K562 (cell line): ENCODE measurements at regions not wholly inside any gene's neighbourhood (a gene's known extent, or its start where the extent isn't known, plus 50 kb on each side); places are given as distances from the start of the nearest gene placed in this dataset.

ENCODE experiments used
- ATAC-seq: fragments of 200-7000 bp; cut with Tn5 transposase; 3 replicates; pipeline ENCODE4 v1.9.1; 2020; ENCODE audit warnings: moderate library complexity
- BruUV-seq: library from RNA; stranded (reverse); fragments of 400-500 nt; replicated peaks from 2 replicates; lab custom pipeline; 2021; lab: Mats Ljungman, UMichigan
- CTCF ChIA-PET: fragments of 300-600 bp; formaldehyde crosslinking; extraction: SDS; loops from one replicate; lab custom pipeline; 2021; ENCODE audit warnings: low intra/inter-chr PET ratio; lab: Yijun Ruan, JAX
- POLR2A ChIA-PET: fragments of 300-600, 350-650 bp; sonication (Branson Sonifier 250); formaldehyde crosslinking; extraction: SDS; loops from one replicate; lab custom pipeline; 2021; ENCODE audit warnings: antibody characterized with exemption, inconsistent platforms; lab: Yijun Ruan, JAX
- DNase-seq, 4 experiments: peaks; one replicate each; pipeline versions ENCODE4 v3.0.0 to v3.0.0-alpha.2; 2011 to 2018; ENCODE audit warnings: low spot score in 3 of 4, mixed read lengths in 3 of 4; ENCODE audit errors: extremely low read depth in 1 of 4
- FAIRE-seq: peaks from 2 replicates; lab custom pipeline; 2011; peaks lifted over from hg19 to GRCh38; lab: Jason Lieb, UNC
- H2AFZ ChIP-seq: 2 replicates; pipeline ENCODE4 v1.6.0; 2011; ENCODE audit warnings: low read depth, low read length, control low read depth, inconsistent platforms
- H3K27ac ChIP-seq: fragments of 200-600 bp; 3 replicates; pipeline ENCODE4 v1.8.0; 2011; ENCODE audit warnings: low read depth, mild to moderate bottlenecking, control low read depth, inconsistent platforms, low read length, moderate library complexity, mixed read lengths; ENCODE audit errors: extremely low read depth
- H3K27me3 ChIP-seq, 2 experiments: fragments of 300-600 bp in 1 of 2; 2 replicates in 1 of 2; 3 replicates in 1 of 2; pipeline versions ENCODE4 v1.6.0 to v1.8.0; 2011; ENCODE audit warnings: inconsistent platforms in 2 of 2, low read length in 2 of 2, mild to moderate bottlenecking in 1 of 2, mixed read lengths in 1 of 2, moderate library complexity in 1 of 2; ENCODE audit not compliant: control insufficient read depth in 2 of 2, insufficient read depth in 2 of 2
- H3K36me3 ChIP-seq: fragments of 300-600 bp; 3 replicates; pipeline ENCODE4 v1.8.0; 2011; ENCODE audit warnings: mild to moderate bottlenecking, low read length, inconsistent platforms; ENCODE audit not compliant: control insufficient read depth, insufficient read depth
- H3K4me1 ChIP-seq, 2 experiments: fragments of 200-600 bp in 1 of 2; replicated peaks in 1 of 2; 2 replicates in 1 of 2; 3 replicates in 1 of 2; pipeline versions ENCODE4 v1.5.1 to v1.8.0; 2011; ENCODE audit warnings: inconsistent platforms in 2 of 2, low read length in 2 of 2, mild to moderate bottlenecking in 1 of 2, mixed read lengths in 1 of 2, moderate library complexity in 1 of 2; ENCODE audit not compliant: control insufficient read depth in 2 of 2, insufficient read depth in 2 of 2
- H3K4me2 ChIP-seq: 2 replicates; pipeline ENCODE4 v1.6.1; 2011; ENCODE audit warnings: low read length, control low read depth, inconsistent platforms, mixed read lengths; ENCODE audit not compliant: insufficient read depth
- H3K4me3 ChIP-seq: fragments of 200-600 bp; sonication (generic), shearing (Covaris generic); 2 replicates; pipeline ENCODE4 v1.5.1; 2016; ENCODE audit warnings: control low read depth, inconsistent platforms
- H3K79me2 ChIP-seq: fragments of 200-600 bp; 3 replicates; pipeline ENCODE4 v1.8.0; 2011; ENCODE audit warnings: low read length, inconsistent platforms; ENCODE audit not compliant: control insufficient read depth, insufficient read depth
- H3K9ac ChIP-seq, 2 experiments: 2 replicates each; pipeline versions ENCODE4 v1.6.0 to v1.6.1; 2011; ENCODE audit warnings: low read depth in 2 of 2, low read length in 2 of 2, control low read depth in 1 of 2, inconsistent platforms in 1 of 2, mild to moderate bottlenecking in 1 of 2, mixed read lengths in 1 of 2; ENCODE audit not compliant: insufficient read depth in 1 of 2
- H3K9me1 ChIP-seq: one replicate; pipeline ENCODE4 v1.6.0; 2011; ENCODE audit warnings: inconsistent platforms, mild to moderate bottlenecking, low read length, moderate library complexity; ENCODE audit not compliant: control insufficient read depth, insufficient read depth
- H3K9me3 ChIP-seq: replicated peaks from 2 replicates; pipeline ENCODE4 v1.5.1; 2011; ENCODE audit warnings: low read depth, low read length, inconsistent platforms; ENCODE audit not compliant: control insufficient read depth, insufficient read depth
- H4K20me1 ChIP-seq: replicated peaks from 2 replicates; pipeline ENCODE4 v1.6.1; 2011; ENCODE audit warnings: low read length, inconsistent platforms, mixed read lengths; ENCODE audit not compliant: control insufficient read depth, insufficient read depth
- CBX3 ChIP-seq, 2 experiments: IDR thresholded peaks; 1 replicate in 1 of 2; 2 replicates in 1 of 2; pipeline ENCODE4 v1.6.1; 2012; ENCODE audit warnings: inconsistent platforms in 2 of 2, low read length in 2 of 2, borderline replicate concordance in 1 of 2, control low read depth in 1 of 2
- DPF2 ChIP-seq: fragments of 450-650 bp; IDR thresholded peaks from 2 replicates; pipeline ENCODE4 v1.6.1; 2016
- ETV6 ChIP-seq, 3 experiments: fragments of 150-350 bp in 1 of 3; sonication (generic) in 1 of 3; formaldehyde crosslinking in 1 of 3; IDR thresholded peaks; 2 replicates each; pipeline versions ENCODE4 v1.6.1 to v1.8.0; 2014 to 2022; ENCODE audit warnings: borderline replicate concordance in 2 of 3, low read depth in 2 of 3, antibody characterized with exemption in 1 of 3, low read length in 1 of 3, mild to moderate bottlenecking in 1 of 3, missing genetic modification reagents in 1 of 3
- ZFX ChIP-seq: sonication (generic); formaldehyde crosslinking; IDR thresholded peaks from 2 replicates; pipeline ENCODE4 v1.8.0; 2022; ENCODE audit warnings: mild to moderate bottlenecking, missing genetic modification reagents, moderate library complexity
- ZNF3 ChIP-seq: fragments of 250-450 bp; sonication (Bioruptor Pico); IDR thresholded peaks from 2 replicates; pipeline ENCODE4 v1.5.0; 2021; ENCODE audit warnings: mild to moderate bottlenecking, moderate library complexity
- WGBS: fragments of 100-300 bp; shearing (Covaris generic); methylation state at CpG from one replicate; pipeline ENCODE4 v1.1.6; 2016; ENCODE audit warnings: low coverage, mixed read lengths; ENCODE audit not compliant: insufficient coverage; ENCODE audit errors: missing lambda C conversion rate; 5-methylcytosine and 5-hydroxymethylcytosine counted together
- in situ Hi-C: fragments of 300-500 bp; cut with MboI; formaldehyde crosslinking; loops from 4 replicates; pipeline ENCODE4 v1.15.0; 2018; ENCODE audit warnings: inconsistent platforms, mixed read lengths
- intact Hi-C: fragments of 100-400 bp; cut with micrococcal nuclease; formaldehyde crosslinking; loops from 2 replicates; pipeline ENCODE4 v1.14.2; 2022
- TF ChIP-seq, protein P1 (sequence below): sonication (generic); formaldehyde crosslinking; IDR thresholded peaks from 2 replicates; pipeline ENCODE4 v1.8.0; 2023; ENCODE audit warnings: mild to moderate bottlenecking, missing genetic modification reagents

- CTCF ChIA-PET = no interaction called here
These were observed 51.8 kb upstream of the SLC16A1 start for GRCh38 chr1:113007706-113008364.

More at GRCh38 chr1:113007706-113008364, 51.8 kb upstream of the SLC16A1 start:
- Histone ChIP-seq H3K4me2 (no peak overlapping the region), H3K4me3 (no peak overlapping the region), H3K36me3 (no peaks in the 10 kb centered on the region), H4K20me1 (no peaks in the 10 kb centered on the region), H3K9ac (no peak overlapping the region), H3K27me3 (no peaks in the 10 kb centered on the region), H3K4me1 (no peaks in the 10 kb centered on the region; a peak in 1 of 5 replicates), H3K27ac (no peak overlapping the region), H2AFZ (no peak overlapping the region), H3K79me2 (no peaks in the 10 kb centered on the region), H3K9me3 (no peaks in the 10 kb centered on the region), H3K9me1 (no peaks in the 10 kb centered on the region)
- no peak for DNase-seq
- no TSS peak for BruUV-seq
- in situ Hi-C loops = no loop called here
- POLR2A ChIA-PET = interaction anchor here (0.5 to 2.1 kb wide), 4 partner anchors 9 to 751 kb away, joined by 3 to 7 read pairs (median 3); no protein-coding TSS in a partner anchor
- WGBS = 88% methylated on average over 2 of the region's 2 CpGs
- intact Hi-C loops = no loop called here
- ATAC-seq = no peak
- FAIRE-seq = no peak
- TF ChIP-seq ETV6 (IDR thresholded peaks at IDR 0.05; ENCODE audit: borderline replicate concordance in 1 of 2, low read depth in 2 of 2, low read length in 1 of 2) (no peak), ETV6 (CRISPR knock-in tag; IDR thresholded peaks at IDR 0.05; ENCODE audit: borderline replicate concordance) (no peak), DPF2 (no peak), ZFX (CRISPR knock-in tag) (no peak), ZNF3 (no peak), CBX3 (IDR thresholded peaks at IDR 0.05; ENCODE audit: borderline replicate concordance in 1 of 2, low read length in 2 of 2) (no peak)
- TF ChIP-seq, protein P1, sequence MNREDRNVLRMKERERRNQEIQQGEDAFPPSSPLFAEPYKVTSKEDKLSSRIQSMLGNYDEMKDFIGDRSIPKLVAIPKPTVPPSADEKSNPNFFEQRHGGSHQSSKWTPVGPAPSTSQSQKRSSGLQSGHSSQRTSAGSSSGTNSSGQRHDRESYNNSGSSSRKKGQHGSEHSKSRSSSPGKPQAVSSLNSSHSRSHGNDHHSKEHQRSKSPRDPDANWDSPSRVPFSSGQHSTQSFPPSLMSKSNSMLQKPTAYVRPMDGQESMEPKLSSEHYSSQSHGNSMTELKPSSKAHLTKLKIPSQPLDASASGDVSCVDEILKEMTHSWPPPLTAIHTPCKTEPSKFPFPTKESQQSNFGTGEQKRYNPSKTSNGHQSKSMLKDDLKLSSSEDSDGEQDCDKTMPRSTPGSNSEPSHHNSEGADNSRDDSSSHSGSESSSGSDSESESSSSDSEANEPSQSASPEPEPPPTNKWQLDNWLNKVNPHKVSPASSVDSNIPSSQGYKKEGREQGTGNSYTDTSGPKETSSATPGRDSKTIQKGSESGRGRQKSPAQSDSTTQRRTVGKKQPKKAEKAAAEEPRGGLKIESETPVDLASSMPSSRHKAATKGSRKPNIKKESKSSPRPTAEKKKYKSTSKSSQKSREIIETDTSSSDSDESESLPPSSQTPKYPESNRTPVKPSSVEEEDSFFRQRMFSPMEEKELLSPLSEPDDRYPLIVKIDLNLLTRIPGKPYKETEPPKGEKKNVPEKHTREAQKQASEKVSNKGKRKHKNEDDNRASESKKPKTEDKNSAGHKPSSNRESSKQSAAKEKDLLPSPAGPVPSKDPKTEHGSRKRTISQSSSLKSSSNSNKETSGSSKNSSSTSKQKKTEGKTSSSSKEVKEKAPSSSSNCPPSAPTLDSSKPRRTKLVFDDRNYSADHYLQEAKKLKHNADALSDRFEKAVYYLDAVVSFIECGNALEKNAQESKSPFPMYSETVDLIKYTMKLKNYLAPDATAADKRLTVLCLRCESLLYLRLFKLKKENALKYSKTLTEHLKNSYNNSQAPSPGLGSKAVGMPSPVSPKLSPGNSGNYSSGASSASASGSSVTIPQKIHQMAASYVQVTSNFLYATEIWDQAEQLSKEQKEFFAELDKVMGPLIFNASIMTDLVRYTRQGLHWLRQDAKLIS (CRISPR knock-in tag) = no peak
